ENCODE measurements at regions not wholly inside any gene's neighbourhood (a gene's known extent, or its start where the extent isn't known, plus 50 kb on each side); places are given as distances from the start of the nearest gene placed in this dataset.

DNA sequence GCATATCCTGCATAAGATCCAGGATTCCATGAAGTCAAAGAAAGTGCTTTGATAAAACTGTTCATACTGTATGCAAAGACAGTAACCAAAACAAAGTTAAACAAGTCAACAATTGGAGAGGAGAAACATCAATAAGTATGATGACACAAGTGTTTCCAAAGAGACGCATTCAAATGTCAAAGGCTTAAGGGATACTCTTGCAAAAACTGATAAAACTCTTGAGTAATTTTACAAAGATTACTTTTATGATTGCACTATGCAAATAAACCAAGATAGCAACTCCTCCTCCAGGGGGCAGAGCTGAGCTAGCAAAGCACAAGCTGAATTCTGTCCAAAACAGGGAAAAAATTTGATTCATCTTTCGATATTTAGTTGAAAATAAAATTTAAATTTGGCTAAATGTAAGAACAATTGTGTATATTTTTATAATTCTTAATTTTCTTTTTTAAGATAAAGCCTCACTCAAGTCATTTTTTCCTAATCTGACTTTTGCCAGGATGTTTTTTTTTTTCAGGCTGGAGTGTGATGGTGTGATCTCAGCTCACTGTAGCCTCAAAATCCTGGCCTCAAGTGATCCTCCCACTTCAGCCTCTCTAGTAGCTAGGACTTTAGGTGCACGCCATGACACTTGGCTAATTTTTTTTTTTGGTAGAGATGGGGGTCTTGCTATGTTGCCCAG lies 84.0 kb downstream of the MZT1 start:
- H3K27me3 ChIP-seq (ENCODE audit: control insufficient read depth, insufficient read depth, low read length) = no peaks in the 10 kb centered on the region
- H3K4me2 ChIP-seq (ENCODE audit: extremely low read depth, insufficient read depth, low read length) = no peak overlapping the region
- DNase-seq (ENCODE audit: low read depth in 2 of 2) = peak; percentile 23 to 64

DNA sequence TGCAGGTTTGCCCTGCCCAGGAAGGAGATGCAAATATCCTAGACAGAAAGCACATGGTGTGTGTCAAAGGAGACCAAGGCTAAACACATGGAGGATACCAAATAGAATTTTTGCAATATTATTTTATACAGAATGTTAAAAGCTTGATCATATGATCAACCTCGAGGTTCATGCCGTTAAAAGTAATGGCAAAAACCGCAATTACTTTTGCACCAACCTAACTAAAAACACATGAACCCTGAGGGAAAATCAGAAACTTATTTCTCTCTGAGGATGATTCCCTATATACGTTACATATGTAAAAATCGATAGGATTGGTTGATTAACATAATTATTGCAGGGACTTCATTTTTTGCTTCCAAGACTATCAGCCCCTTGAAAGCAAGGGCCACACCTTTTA lies 88.1 kb downstream of the MZT1 start:
- no peak for DNase-seq (ENCODE audit: low read depth in 2 of 2)
- H3K27me3 ChIP-seq (ENCODE audit: control insufficient read depth, insufficient read depth, low read length) = no peaks in the 10 kb centered on the region
- H3K4me2 ChIP-seq (ENCODE audit: extremely low read depth, insufficient read depth, low read length) = no peak overlapping the region
- no peaks in the 10 kb centered on the region for H4K20me1 ChIP-seq (ENCODE audit: control insufficient read depth, extremely low read depth, insufficient read depth, low read length)
- no peak overlapping the region for H2AFZ ChIP-seq (ENCODE audit: low read length)
- H3K36me3 ChIP-seq (ENCODE audit: control insufficient read depth, insufficient read depth, low read length) = no peaks in the 10 kb centered on the region
- no peaks in the 10 kb centered on the region for H3K9me3 ChIP-seq (ENCODE audit: control insufficient read depth, insufficient read depth, low read depth, low read length)
- H3K4me1 ChIP-seq (ENCODE audit: control insufficient read depth, extremely low read depth, insufficient read depth, low read length) = no peaks in the 10 kb centered on the region
- H3K4me3 ChIP-seq (replicated peaks in 1 of 4; ENCODE audit: control extremely low read depth in 1 of 4, insufficient read depth in 1 of 4, low read depth in 3 of 4, low read length in 4 of 4) = no peak overlapping the region
- no peak overlapping the region for H3K9ac ChIP-seq (ENCODE audit: insufficient read depth, low read length)
- no peak overlapping the region for H3K27ac ChIP-seq (ENCODE audit: insufficient read depth, low read length)
- TF ChIP-seq CTCF (conservative IDR thresholded peaks at IDR 0.05 in 1 of 2, IDR thresholded peaks at IDR 0.05 in 1 of 2; ENCODE audit: low read depth in 1 of 2, low read length in 2 of 2) (no peak), EZH2 (IDR thresholded peaks at IDR 0.05; ENCODE audit: low read length, missing control alignments) (no peak)
- no peaks in the 10 kb centered on the region for H3K79me2 ChIP-seq (ENCODE audit: control insufficient read depth, insufficient read depth, low read length)

More for the DNA sequence above, 84.0 kb downstream of the MZT1 start:
- TF ChIP-seq CTCF (conservative IDR thresholded peaks at IDR 0.05 in 1 of 2, IDR thresholded peaks at IDR 0.05 in 1 of 2; ENCODE audit: low read depth in 1 of 2, low read length in 2 of 2) (peak; percentile 87 to 92), EZH2 (IDR thresholded peaks at IDR 0.05; ENCODE audit: low read length, missing control alignments) (no peak)
- Histone ChIP-seq H2AFZ (ENCODE audit: low read length) (no peak overlapping the region), H3K9ac (ENCODE audit: insufficient read depth, low read length) (no peak overlapping the region), H3K9me3 (ENCODE audit: control insufficient read depth, insufficient read depth, low read depth, low read length) (no peaks in the 10 kb centered on the region), H3K36me3 (ENCODE audit: control insufficient read depth, insufficient read depth, low read length) (no peaks in the 10 kb centered on the region), H3K27ac (ENCODE audit: insufficient read depth, low read length) (no peak overlapping the region), H3K79me2 (ENCODE audit: control insufficient read depth, insufficient read depth, low read length) (no peaks in the 10 kb centered on the region), H3K4me3 (replicated peaks in 1 of 4; ENCODE audit: control extremely low read depth in 1 of 4, insufficient read depth in 1 of 4, low read depth in 3 of 4, low read length in 4 of 4) (no peak overlapping the region), H3K4me1 (ENCODE audit: control insufficient read depth, extremely low read depth, insufficient read depth, low read length) (no peaks in the 10 kb centered on the region), H4K20me1 (ENCODE audit: control insufficient read depth, extremely low read depth, insufficient read depth, low read length) (no peaks in the 10 kb centered on the region)

- no peak overlapping the region for H3K27ac ChIP-seq (ENCODE audit: insufficient read depth, low read length)
- H3K9ac ChIP-seq (ENCODE audit: insufficient read depth, low read length) = no peak overlapping the region
- no peaks in the 10 kb centered on the region for H4K20me1 ChIP-seq (ENCODE audit: control insufficient read depth, extremely low read depth, insufficient read depth, low read length)
- no peaks in the 10 kb centered on the region for H3K79me2 ChIP-seq (ENCODE audit: control insufficient read depth, insufficient read depth, low read length)
- peak in 1 of 2 donors; percentile 53 for DNase-seq (ENCODE audit: low read depth in 2 of 2)
- no peaks in the 10 kb centered on the region for H3K4me1 ChIP-seq (ENCODE audit: control insufficient read depth, extremely low read depth, insufficient read depth, low read length)
- no peak overlapping the region for H3K4me3 ChIP-seq (replicated peaks in 1 of 4; ENCODE audit: control extremely low read depth in 1 of 4, insufficient read depth in 1 of 4, low read depth in 3 of 4, low read length in 4 of 4)
- H3K4me2 ChIP-seq (ENCODE audit: extremely low read depth, insufficient read depth, low read length) = no peak overlapping the region
- no peaks in the 10 kb centered on the region for H3K9me3 ChIP-seq (ENCODE audit: control insufficient read depth, insufficient read depth, low read depth, low read length)
- H3K36me3 ChIP-seq (ENCODE audit: control insufficient read depth, insufficient read depth, low read length) = no peaks in the 10 kb centered on the region
- TF ChIP-seq EZH2 (IDR thresholded peaks at IDR 0.05; ENCODE audit: low read length, missing control alignments) = no peak
- no peak for TF ChIP-seq CTCF (conservative IDR thresholded peaks at IDR 0.05 in 1 of 2, IDR thresholded peaks at IDR 0.05 in 1 of 2; ENCODE audit: low read depth in 1 of 2, low read length in 2 of 2)
- H3K27me3 ChIP-seq (ENCODE audit: control insufficient read depth, insufficient read depth, low read length) = no peaks in the 10 kb centered on the region
- H2AFZ ChIP-seq (ENCODE audit: low read length) = no peak overlapping the region
These were observed 89.2 kb downstream of the MZT1 start for GRCh38 chr13:72638059-72638815.

Measured in fibroblast of lung (primary cell).